IMR-90 (cell line): ENCODE measurements at regions not wholly inside any gene's neighbourhood (a gene's known extent, or its start where the extent isn't known, plus 50 kb on each side); places are given as distances from the start of the nearest gene placed in this dataset.

Source experiments
- ATAC-seq: fragments of 200-7000 bp; cut with Tn5 transposase; 2 replicates; pipeline ENCODE4 v1.9.1; 2020; ENCODE audit warnings: low read depth, mild to moderate bottlenecking, moderate library complexity
- BruUV-seq: library from RNA; stranded (reverse); fragments of 400-500 nt; replicated peaks from 2 replicates; lab custom pipeline; 2021; lab: Mats Ljungman, UMichigan
- CTCF ChIA-PET: fragments of 300-600 bp; formaldehyde crosslinking; extraction: SDS; loops from one replicate; lab custom pipeline; 2021; ENCODE audit warnings: antibody characterized with exemption; lab: Yijun Ruan, JAX
- POLR2A ChIA-PET: fragments of 300-600 bp; sonication (Branson Sonifier 250); formaldehyde crosslinking; loops from one replicate; lab custom pipeline; 2022; ENCODE audit warnings: antibody characterized with exemption; ENCODE audit not compliant: unreplicated experiment; lab: Charles Lee
- DNase-seq: peaks from one replicate; pipeline ENCODE4 v3.0.0; 2013
- H2AFZ ChIP-seq: replicated peaks from 2 replicates; pipeline ENCODE3; 2013; ENCODE audit warnings: low read length, mild to moderate bottlenecking; ENCODE audit not compliant: poor library complexity
- H2AK5ac ChIP-seq: 2 replicates; pipeline ENCODE4 v1.6.1; 2013; ENCODE audit warnings: low read depth, low read length, inconsistent platforms
- H2AK9ac ChIP-seq: replicated peaks from 2 replicates; pipeline ENCODE3; 2013; ENCODE audit warnings: mild to moderate bottlenecking, low read depth, low read length, moderate library complexity; ENCODE audit not compliant: poor library complexity
- H2BK120ac ChIP-seq: 2 replicates; pipeline ENCODE4 v1.6.1; 2013; ENCODE audit warnings: low read depth, low read length, inconsistent platforms
- H2BK15ac ChIP-seq: 3 replicates; pipeline ENCODE4 v1.6.1; 2013; ENCODE audit warnings: low read depth, low read length, inconsistent platforms
- H2BK20ac ChIP-seq: 2 replicates; pipeline ENCODE4 v1.6.1; 2013; ENCODE audit warnings: low read depth, mild to moderate bottlenecking, inconsistent platforms, low read length, moderate library complexity
- H2BK5ac ChIP-seq: 2 replicates; pipeline ENCODE4 v1.6.1; 2013; ENCODE audit warnings: mild to moderate bottlenecking, low read depth, low read length, inconsistent platforms; ENCODE audit not compliant: poor library complexity, severe bottlenecking
- H3K14ac ChIP-seq: replicated peaks from 2 replicates; pipeline ENCODE4 v1.6.1; 2013; ENCODE audit warnings: low read depth, low read length, inconsistent platforms
- H3K18ac ChIP-seq: 2 replicates; pipeline ENCODE4 v1.6.1; 2013; ENCODE audit warnings: low read depth, low read length, control low read depth
- H3K23ac ChIP-seq: 2 replicates; pipeline ENCODE4 v1.6.1; 2013; ENCODE audit warnings: low read depth, low read length, inconsistent platforms
- H3K27ac ChIP-seq: 2 replicates; pipeline ENCODE4 v1.5.1; 2013; ENCODE audit warnings: mild to moderate bottlenecking, control low read depth, low read length; ENCODE audit not compliant: insufficient read depth
- H3K27me3 ChIP-seq: 2 replicates; pipeline ENCODE4 v1.6.1; 2013; ENCODE audit warnings: low read length; ENCODE audit not compliant: control insufficient read depth, insufficient read depth
- H3K36me3 ChIP-seq: 2 replicates; pipeline ENCODE4 v1.6.1; 2013; ENCODE audit warnings: low read length, mixed read lengths; ENCODE audit not compliant: control insufficient read depth, insufficient read depth
- H3K4ac ChIP-seq: 2 replicates; pipeline ENCODE4 v1.6.1; 2013; ENCODE audit warnings: low read depth, low read length, inconsistent platforms
- H3K4me1 ChIP-seq: 2 replicates; pipeline ENCODE4 v1.6.1; 2013; ENCODE audit warnings: low read length, mixed read lengths; ENCODE audit not compliant: control insufficient read depth, insufficient read depth
- H3K4me2 ChIP-seq: 2 replicates; pipeline ENCODE4 v1.6.1; 2013; ENCODE audit warnings: low read depth, mild to moderate bottlenecking, control low read depth, low read length, moderate library complexity
- H3K4me3 ChIP-seq: 2 replicates; pipeline ENCODE4 v1.5.1; 2013; ENCODE audit warnings: low read depth, mild to moderate bottlenecking, control low read depth, low read length, moderate library complexity; ENCODE audit not compliant: insufficient read depth
- H3K56ac ChIP-seq: 2 replicates; pipeline ENCODE4 v1.6.1; 2013; ENCODE audit warnings: low read length, inconsistent platforms; ENCODE audit not compliant: insufficient read depth; ENCODE audit errors: extremely low read depth
- H3K79me1 ChIP-seq, 2 experiments: 2 replicates each; pipeline ENCODE4 v1.6.1; 2013; ENCODE audit warnings: low read length in 2 of 2, inconsistent platforms in 1 of 2, low read depth in 1 of 2
- H3K9ac ChIP-seq: 2 replicates; pipeline ENCODE4 v1.6.1; 2013; ENCODE audit warnings: low read depth, low read length, control low read depth
- H3K9me1 ChIP-seq: 2 replicates; pipeline ENCODE4 v1.6.1; 2013; ENCODE audit warnings: low read length, inconsistent platforms; ENCODE audit not compliant: insufficient read depth
- H3K9me3 ChIP-seq: 2 replicates; pipeline ENCODE4 v1.6.1; 2013; ENCODE audit warnings: low read length; ENCODE audit not compliant: control insufficient read depth, insufficient read depth
- H4K20me1 ChIP-seq: 2 replicates; pipeline ENCODE4 v1.6.1; 2013; ENCODE audit warnings: low read length, inconsistent platforms; ENCODE audit not compliant: insufficient read depth
- H4K5ac ChIP-seq: 2 replicates; pipeline ENCODE4 v1.6.1; 2013; ENCODE audit warnings: mild to moderate bottlenecking, low read depth, low read length, control low read depth
- H4K8ac ChIP-seq, 2 experiments: 2 replicates each; pipeline ENCODE4 v1.6.1; 2013; ENCODE audit warnings: low read depth in 2 of 2, low read length in 2 of 2, control low read depth in 1 of 2, inconsistent platforms in 1 of 2
- H4K91ac ChIP-seq: 2 replicates; pipeline ENCODE4 v1.6.1; 2013; ENCODE audit warnings: low read depth, low read length, inconsistent platforms; ENCODE audit not compliant: insufficient read depth
- CEBPB ChIP-seq: IDR thresholded peaks from 2 replicates; pipeline ENCODE4 v1.6.1; 2012; ENCODE audit warnings: low read depth, low read length, improper control_type of control experiment
- CHD1 ChIP-seq: IDR thresholded peaks from 2 replicates; pipeline ENCODE4 v1.6.1; 2012; ENCODE audit warnings: low read depth, low read length, improper control_type of control experiment
- FOS ChIP-seq: fragments of 150-350 bp; IDR thresholded peaks from 2 replicates; pipeline ENCODE4 v1.6.1; 2016; ENCODE audit warnings: low read depth, low read length
- MAFK ChIP-seq: IDR thresholded peaks from 2 replicates; pipeline ENCODE4 v1.6.1; 2012; ENCODE audit warnings: low read depth, low read length, improper control_type of control experiment
- WGBS, 2 experiments: methylation state at CpG; one replicate each; pipeline versions ENCODE4 v1.1.5 to v1.1.7; 2013; ENCODE audit warnings: missing lambda C conversion rate in 2 of 2; ENCODE audit not compliant: insufficient read length in 1 of 2; ENCODE audit errors: extremely low coverage in 2 of 2; 5-methylcytosine and 5-hydroxymethylcytosine counted together
- dilution Hi-C: fragments of 300-500 bp; cut with HindIII; formaldehyde crosslinking; loops from one replicate; pipeline ENCODE4 v1.14.3; 2018; ENCODE audit warnings: low sequenced_read_pairs; ENCODE audit not compliant: unreplicated experiment
- in situ Hi-C: fragments of 300-500 bp; cut with MboI; formaldehyde crosslinking; loops from 3 replicates; pipeline ENCODE4 v1.14.3; 2019; ENCODE audit warnings: low sequenced_read_pairs, inconsistent platforms, mixed read lengths
- intact Hi-C: fragments of 100-400 bp; cut with micrococcal nuclease; formaldehyde crosslinking; loops from 2 replicates; pipeline ENCODE4 v1.10.0; 2022

- no peak for TF ChIP-seq MAFK
- no peak for TF ChIP-seq CEBPB
- no peak for TF ChIP-seq FOS
- no peak for TF ChIP-seq CHD1
Observed at GRCh38 chr11:15476371-15476917, 361.7 kb downstream of the INSC start (continued).

- Histone ChIP-seq H3K4me2 (no peak overlapping the region), H3K9me3 (no peaks in the 10 kb centered on the region), H3K4me3 (no peak overlapping the region), H4K8ac (no peak overlapping the region), H3K27ac (no peak overlapping the region), H4K20me1 (no peaks in the 10 kb centered on the region), H3K4me1 (no peaks in the 10 kb centered on the region), H2AK9ac (no peak overlapping the region), H3K56ac (no peak overlapping the region), H3K79me1 (no peaks in the 10 kb centered on the region), H2AK5ac (no peak overlapping the region), H3K36me3 (no peaks in the 10 kb centered on the region), H3K23ac (no peak overlapping the region), H2AFZ (no peak overlapping the region), H3K9ac (no peak overlapping the region), H3K27me3 (no peaks in the 10 kb centered on the region), H3K9me1 (no peaks in the 10 kb centered on the region), H2BK120ac (no peak overlapping the region), H3K18ac (no peak overlapping the region), H3K4ac (no peak overlapping the region), H2BK15ac (no peak overlapping the region), H2BK5ac (no peak overlapping the region), H4K91ac (no peak overlapping the region), H4K5ac (no peak overlapping the region), H3K14ac (no peak overlapping the region), H2BK20ac (no peak overlapping the region)
- intact Hi-C loops, result no loop called here
- ATAC-seq, result no peak
- DNase-seq, result no peak
- no CpG with 5 or more reads among the region's 2 CpGs for WGBS, 2 experiments
- TF ChIP-seq CEBPB, result no peak
- POLR2A ChIA-PET, result no interaction called here
- CTCF ChIA-PET, result no interaction called here
- in situ Hi-C loops, result no loop called here
- dilution Hi-C loops, result no loop called here
- BruUV-seq, result no TSS peak
Observed at GRCh38 chr11:15481871-15482270, 367.1 kb downstream of the INSC start.
